ENCODE measurements at regions not wholly inside any gene's neighbourhood (a gene's known extent, or its start where the extent isn't known, plus 50 kb on each side); places are given as distances from the start of the nearest gene placed in this dataset.
"Not testable (repeated sequence)": the region's sequence is repeated elsewhere in the genome, so short reads cannot be mapped to it uniquely, and the experiment has no call there.

DNA sequence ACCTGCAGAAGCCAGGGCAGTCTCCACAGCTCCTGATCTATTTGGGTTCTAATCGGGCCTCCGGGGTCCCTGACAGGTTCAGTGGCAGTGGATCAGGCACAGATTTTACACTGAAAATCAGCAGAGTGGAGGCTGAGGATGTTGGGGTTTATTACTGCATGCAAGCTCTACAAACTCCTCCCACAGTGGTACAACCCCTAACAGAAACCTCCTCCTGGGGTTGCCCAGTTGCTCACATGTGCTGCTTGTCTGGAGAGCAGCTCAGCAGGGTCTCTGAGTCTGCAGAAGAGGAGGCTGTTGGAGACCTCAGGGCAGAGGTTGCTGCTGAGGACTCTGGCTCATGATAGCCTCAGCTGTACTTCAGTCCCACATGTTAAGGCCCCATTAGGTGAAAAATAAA, 1269.1 kb downstream of the RPIA start:
- DNase-seq = not testable (repeated sequence)

DNA sequence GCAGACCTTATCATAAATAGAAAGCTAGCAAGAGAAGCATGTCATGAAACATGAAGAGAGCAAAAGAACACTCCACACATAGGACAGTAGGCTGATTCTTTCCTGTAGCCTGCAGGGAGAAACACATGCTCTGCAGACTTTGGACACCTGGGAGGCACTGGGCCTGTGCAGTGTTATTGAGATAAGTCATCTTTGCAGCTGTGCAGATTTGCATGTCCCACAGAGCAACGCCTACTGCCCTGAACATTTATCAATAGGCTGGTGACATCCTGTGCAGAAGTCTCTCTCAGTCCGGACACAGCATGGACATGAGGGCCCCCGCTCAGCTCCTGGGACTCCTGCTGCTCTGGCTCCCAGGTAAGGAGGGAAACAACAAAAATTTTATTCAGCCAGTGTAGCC, 1277.1 kb downstream of the RPIA start:
- not testable (repeated sequence) for DNase-seq

DNA sequence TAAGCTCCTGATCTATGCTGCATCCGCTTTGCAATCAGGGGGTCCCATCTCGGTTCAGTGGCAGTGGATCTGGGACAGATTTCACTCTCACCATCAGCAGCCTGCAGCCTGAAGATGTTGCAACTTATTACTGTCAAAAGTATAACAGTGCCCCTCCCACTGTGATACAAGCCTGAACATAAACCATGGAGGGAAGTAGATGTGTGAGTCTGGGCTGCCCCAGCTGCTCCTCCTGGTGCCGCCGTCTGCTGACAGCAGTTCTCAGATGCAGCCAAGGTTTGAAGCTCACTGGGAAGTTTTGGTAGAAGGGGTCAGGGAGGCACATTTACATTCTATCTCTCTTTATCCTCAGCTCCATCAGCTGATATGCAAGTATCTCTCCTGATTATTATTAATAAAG, 1277.7 kb downstream of the RPIA start:
- DNase-seq = not testable (repeated sequence)

DNA sequence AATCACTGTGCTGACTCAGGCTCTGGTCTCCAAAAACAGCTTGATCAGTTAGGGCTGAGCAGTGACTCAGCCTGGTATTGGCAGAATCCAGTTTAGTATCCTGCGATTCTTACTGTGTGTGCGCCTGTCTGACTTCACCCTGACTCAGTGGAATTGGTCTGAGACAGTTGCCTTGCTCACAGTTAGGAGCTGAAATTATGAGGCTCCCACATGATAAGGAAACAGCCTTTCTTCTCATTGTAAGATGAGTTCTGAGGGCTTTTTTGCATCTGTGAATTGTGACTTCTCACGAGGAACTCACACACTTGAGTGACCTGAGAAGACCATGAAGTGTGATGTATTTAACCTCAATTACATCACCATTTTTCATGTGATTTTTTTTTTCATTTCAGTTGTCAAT, 1282.4 kb downstream of the RPIA start:
- not testable (repeated sequence) for DNase-seq

DNA sequence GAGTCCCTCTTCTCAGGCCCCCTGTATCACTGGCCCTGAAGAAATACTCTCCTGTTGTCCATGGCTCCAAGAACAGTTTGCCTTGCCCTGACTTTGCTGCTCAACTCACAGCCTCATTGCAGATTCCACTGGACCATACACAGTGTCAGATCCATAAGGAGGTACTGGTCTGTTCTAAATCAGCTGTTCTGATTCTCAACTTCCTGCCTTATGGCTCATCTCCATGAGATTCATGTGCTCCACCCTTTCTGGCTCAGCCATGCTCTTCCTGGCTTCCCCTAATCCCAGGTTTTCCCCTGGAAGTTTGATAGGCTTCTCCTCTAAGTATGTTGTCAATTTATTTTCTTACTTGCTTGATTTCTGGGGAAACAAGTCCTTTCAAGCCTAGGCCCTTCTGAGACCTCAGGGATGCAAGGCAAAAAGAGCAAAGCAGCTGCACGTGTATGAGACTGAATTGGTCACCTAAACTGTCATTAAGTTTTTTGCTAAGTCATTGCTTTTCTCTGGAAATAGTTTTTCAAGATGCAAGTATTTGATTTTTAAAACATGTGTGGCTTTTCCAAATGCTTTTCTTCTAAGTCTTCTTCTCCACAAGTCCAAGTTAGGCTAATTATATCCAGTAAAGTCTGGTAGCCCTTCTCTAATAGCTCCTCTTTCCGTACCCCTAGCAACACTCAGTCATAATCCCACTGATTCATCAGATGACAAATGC, 1288.5 kb downstream of the RPIA start:
- not testable (repeated sequence) for DNase-seq

DNA sequence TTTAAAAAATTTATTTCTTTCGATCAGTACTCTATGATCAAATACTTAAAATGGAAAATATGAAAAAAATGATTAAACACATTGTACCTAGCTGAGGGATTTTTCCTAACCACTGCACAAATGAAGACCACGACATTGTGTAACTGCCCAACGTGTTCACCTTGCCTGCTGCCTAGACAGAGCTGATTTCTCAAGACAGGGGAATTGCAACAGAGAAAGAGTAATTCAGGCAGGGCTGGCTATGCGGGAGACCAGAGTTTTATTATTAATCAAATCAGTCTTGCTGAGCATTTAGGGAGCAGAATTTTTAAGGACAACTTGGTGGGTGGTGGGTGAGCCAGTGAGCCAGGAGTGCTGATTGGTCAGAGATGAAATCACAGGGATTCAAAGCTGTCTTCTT, 1290.8 kb downstream of the RPIA start:
- not testable (repeated sequence) for DNase-seq

DNA sequence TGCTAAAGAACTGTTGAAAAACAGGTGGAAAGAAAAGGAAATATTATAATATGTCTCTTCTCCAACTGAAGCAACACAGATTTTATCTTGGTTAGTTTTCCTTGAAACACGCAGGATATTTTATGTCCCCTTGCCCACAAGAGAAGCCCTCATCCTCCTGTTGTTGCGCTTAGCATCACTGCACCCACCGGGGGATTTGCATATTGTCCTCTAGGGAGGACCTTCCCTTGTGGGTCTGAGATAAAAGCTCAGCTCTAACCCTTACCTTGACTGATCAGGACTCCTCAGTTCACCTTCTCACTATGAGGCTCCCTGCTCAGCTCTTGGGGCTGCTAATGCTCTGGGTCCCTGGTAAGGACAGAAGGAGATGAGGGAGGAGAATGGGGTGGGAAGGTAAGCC, 1294.2 kb downstream of the RPIA start:
- not testable (repeated sequence) for DNase-seq

DNA sequence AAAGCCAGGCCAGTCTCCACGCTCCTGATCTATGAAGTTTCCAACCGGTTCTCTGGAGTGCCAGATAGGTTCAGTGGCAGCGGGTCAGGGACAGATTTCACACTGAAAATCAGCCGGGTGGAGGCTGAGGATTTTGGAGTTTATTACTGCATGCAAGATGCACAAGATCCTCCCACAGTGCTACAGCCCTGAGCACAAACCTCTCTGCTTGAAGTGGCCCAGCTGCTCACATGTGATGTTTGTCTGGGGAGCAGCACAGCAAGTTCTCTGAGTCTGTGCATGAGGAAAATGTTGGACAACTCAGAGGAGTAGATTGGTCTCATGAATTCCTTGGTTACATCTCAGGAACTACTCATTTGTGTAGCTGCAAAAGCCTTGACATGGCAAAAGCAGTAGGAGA, 1295.1 kb downstream of the RPIA start:
- not testable (repeated sequence) for DNase-seq

DNA sequence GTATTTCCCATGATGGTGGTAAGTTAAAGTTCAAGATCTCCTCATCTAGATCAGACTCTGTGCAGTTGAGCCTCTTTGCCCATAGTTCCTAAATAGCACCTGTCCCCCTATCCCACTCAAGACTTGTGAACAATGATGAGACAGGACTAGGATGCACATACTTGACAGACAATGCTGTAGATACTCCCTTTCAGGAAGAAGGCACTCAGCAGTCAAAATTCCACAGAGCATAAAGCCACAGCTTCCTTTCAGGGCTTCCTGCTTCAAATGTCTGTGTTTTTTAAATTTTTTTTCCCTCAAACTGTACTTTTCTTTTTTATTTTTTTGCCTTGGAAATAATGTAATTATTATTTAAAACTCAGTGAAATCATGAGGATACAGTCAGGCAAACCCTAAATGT, 1305.3 kb downstream of the RPIA start:
- not testable (repeated sequence) for DNase-seq

DNA sequence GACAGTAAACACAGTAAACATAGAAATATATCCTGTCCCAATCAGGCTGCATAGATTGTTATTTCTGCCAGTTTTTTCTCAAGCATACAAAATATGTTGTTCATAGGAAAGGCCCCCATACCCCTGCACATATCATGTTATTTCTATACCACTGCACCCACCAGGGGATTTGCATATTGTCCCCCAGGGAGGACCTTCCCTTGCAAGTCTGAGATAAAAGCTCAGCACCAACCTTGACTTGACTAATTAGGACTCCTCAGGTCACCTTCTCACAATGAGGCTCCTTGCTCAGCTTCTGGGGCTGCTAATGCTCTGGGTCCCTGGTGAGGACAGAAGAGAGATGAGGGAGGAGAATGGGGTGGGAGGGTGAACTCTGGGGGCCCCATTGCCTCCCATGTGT, 1313.1 kb downstream of the RPIA start:
- DNase-seq = not testable (repeated sequence)

DNA sequence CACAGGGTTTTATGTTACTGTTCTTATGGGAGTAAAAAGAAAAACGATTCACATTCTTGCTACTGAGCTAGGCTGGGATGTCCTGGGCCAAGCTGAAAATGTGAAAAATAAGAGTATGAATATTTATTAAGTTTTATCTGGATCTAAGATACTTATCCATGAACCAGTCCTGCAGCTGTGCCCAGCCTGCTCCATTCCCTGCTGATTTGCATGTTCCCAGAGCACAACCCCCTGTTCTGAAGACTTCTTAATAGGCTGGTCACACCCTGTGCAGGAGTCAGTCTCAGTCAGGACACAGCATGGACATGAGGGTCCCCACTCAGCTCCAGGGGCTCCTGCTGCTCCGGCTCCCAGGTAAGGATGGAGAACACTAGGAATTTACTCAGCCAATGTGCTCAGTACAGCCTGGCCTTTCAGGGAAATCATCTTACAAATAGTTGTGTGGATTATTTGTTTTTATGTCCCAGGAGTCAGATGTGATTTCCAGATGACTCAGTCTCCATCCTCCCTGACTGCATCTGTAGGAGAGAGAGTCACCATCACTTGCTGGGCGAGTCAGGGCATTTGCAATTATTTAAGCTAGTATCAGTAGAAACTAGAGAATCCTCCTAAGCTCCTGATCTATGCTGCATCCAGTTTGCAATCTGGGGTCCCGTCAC, 1319.1 kb downstream of the RPIA start:
- not testable (repeated sequence) for DNase-seq

DNA sequence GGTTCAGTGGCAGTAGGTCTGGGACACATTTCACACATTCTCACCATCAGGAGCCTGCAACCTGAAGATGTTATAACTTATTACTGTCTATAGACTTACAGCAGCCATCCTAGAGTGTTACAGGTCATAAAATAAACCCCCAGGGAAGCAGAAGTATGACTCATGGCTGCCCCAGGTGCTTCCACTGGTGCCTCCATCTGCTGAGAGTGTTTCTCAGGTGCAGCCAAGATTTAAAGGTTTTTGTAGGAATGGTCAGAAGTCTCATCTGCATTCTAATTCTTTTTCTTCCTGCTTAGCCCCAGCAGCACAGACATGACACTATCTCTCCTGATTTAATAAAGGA, 1319.6 kb downstream of the RPIA start:
- not testable (repeated sequence) for DNase-seq

DNA sequence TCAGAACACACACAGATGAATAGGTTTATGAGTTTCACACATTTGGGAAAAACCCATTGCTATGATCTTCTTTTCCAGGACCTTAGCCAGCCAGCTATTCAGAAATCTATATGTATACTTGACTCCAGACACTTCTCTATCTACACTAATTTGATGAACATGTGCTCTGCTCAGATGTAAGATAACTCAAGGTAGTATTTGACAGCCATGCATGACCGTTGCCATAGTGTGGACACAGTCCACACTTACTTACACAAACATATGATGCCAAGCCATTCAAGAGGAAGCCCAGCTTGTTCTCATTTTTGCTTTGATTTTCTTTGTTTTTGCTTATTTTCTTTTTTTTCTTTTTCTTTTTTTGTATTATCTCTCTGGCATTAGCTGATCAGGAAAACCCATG, 1328.4 kb downstream of the RPIA start:
- not testable (repeated sequence) for DNase-seq

DNA sequence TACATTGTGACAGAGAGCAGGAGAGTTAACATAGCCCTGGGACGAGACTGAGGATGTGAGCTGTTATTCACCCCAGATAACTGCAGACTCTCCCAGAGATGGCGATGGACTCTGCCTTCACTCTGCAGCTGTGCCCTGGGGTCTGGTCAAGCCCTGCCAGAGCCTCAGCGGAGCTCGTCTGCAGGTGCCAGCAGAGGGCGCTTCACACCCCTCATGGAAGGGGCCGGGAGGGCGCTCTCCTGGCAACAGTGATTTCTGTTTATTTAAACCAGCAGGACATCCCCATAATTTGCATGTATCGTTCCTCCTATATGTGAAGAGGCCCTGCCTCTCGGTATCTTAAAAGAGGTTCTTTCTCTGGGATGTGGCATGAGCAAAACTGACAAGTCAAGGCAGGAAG, 1329.8 kb downstream of the RPIA start:
- not testable (repeated sequence) for DNase-seq

DNA sequence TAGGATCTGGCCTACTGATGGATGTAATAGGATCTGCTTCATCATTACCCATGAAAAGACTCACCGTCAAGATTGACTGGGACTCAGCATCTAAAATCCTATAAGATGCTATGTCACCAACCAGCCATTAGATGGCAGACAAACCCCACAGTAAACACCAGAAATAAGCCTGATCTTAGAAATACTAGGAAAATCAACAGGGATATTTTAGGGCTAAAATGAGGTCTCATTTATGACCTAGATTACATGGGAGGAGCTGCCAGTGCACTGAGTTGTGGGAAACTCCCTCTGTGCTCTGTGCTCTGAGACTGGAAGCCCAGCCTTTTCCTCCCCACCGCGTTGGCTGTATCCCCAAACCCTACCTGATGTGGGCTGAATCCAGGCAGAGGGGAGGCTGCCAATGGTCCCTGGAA, 1335.8 kb downstream of the RPIA start:
- not testable (repeated sequence) for DNase-seq

DNA sequence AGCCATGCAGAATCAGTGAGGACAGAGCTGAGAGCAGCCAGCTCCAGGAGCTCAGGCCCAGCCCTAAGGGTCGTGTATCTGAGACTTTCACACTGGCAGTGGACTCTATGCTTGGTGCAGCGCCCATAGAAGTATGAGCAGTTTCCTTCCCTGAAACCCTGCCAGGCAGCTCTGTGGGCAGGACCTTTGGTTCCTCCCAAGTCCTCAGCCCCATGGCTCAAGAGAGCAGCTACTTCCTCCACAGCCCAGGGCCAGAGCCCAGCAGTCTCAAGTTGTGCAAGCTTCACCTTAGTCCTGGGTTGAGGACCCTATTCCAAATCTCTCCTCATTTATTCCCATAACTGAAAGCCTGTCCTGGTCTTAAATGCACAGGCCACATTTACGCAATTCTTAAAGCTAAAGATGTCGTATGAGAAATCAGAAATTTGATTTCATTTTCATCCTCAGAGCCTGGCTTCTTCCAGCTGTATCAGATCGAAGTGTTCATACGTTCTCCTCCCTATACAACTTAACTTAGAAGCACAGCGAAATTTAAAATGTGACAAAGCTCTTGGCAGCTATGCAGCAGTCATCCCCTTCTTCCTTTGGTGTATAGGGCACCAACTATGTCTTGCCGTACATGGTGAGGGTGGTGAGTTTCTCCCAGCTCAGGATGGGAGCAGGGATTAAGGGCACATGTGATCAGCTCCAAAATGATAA, 1337.1 kb downstream of the RPIA start:
- DNase-seq = not testable (repeated sequence)

DNA sequence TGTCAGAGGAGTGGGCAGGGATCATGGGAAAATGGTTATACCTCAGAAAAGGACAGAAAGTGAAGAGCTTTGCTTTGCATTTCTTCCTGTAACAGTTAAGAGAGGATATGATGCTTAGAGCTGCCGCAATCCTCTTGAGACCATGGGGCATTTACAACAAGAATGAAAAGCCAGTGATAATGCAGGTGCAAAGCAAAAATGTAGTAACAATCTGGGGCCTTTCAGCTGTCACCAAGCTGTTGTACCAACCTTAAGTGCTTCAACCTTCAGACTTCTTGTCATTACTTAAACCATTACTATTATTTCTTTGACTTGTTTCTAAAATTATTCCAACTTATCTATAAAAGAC, 1337.6 kb downstream of the RPIA start:
- DNase-seq = not testable (repeated sequence)

DNA sequence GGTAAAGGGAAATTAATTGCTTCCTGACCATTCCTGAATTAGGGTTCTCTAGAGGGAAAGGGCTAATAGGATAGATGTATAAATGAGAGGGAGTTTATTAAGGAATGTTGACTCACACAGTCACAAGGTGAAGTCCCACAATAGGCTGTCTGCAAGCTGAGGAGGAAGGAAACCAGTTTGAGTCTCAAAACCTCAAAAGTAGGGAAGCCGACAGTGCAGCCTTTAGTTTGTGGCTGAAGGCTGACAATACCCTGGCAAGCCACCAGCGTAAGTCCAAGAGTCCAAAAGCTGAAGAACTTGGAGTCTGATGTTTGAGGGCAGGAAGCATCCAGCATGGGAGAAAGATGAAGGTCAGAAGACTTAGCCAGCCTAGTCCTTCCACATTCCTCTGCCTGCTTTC, 1340.8 kb downstream of the RPIA start:
- not testable (repeated sequence) for DNase-seq

DNA sequence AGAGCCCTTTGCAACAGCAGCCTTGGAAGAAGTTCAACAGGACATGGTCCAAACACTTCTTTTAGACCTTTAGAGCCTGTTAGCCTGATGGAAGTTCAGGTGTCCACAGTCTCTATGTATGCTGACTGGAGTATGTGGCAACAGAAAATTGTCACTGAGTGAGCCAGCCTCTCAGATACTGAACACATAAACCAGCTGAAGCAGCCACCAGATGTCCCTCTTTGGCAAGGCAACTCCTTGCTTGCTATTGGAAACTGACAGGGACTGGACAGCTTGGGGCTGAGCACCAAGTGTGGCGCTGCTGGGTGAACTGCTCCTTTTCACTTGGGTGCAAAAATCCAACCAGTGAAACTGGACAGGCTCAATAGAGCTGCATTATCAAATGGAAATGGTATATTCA, 1344.9 kb downstream of the RPIA start:
- DNase-seq = not testable (repeated sequence)

DNA sequence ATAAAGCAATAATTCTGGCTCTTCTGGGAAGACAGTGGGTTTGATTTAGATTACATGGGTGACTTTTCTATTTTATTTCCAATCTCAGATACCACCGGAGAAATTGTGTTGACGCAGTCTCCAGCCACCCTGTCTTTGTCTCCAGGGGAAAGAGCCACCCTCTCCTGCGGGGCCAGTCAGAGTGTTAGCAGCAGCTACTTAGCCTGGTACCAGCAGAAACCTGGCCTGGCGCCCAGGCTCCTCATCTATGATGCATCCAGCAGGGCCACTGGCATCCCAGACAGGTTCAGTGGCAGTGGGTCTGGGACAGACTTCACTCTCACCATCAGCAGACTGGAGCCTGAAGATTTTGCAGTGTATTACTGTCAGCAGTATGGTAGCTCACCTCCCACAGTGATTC, 1347.6 kb downstream of the RPIA start:
- DNase-seq = not testable (repeated sequence)

DNA sequence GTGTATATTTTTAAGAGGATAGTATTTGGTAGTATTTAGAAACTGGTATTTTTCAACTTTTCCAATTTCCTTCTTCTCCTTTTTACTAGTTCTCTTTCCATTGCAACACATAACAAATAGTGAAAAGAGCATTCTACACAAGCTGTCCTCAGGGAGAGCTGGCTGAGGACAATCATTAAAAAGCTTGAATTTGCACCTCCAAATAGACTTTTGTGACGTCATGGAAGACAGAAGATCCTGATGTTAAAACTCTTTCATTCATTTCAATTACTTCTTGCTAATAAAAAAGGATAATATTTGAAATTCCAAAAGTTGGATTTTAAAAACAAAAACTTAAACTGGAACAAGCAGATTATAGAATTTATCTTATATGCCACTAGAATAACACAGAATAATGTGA, 1356.3 kb downstream of the RPIA start:
- DNase-seq = not testable (repeated sequence)

DNA sequence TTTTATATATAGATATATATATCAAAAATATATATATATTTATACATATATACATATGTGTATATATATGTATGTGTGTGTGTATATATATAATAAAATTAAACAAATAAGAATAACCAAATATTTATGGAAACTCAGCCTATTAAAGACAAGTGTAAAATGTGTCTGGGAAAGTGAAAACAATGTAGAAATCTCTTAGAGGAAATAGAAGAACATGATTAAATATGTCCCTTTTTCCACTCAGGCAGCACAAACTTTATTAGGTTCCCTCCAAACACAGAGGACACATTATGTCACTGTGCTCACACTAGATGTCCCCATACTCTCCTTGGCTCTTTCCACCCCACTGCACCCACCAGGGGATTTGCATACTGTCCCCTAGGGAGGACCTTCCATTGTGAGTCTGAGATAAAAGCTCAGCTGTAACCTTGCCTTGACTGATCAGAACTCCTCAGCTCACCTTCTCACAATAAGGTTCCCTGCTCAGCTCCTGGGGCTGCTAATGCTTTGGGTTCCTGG, 1360.7 kb downstream of the RPIA start:
- DNase-seq = not testable (repeated sequence)

Data from renal pelvis (tissue), 1 donor.